ENCODE measurements at regions not wholly inside any gene's neighbourhood (a gene's known extent, or its start where the extent isn't known, plus 50 kb on each side); places are given as distances from the start of the nearest gene placed in this dataset.
A peak's percentile ranks its signal among the peaks of the same experiment; 100 is the strongest.

DNA sequence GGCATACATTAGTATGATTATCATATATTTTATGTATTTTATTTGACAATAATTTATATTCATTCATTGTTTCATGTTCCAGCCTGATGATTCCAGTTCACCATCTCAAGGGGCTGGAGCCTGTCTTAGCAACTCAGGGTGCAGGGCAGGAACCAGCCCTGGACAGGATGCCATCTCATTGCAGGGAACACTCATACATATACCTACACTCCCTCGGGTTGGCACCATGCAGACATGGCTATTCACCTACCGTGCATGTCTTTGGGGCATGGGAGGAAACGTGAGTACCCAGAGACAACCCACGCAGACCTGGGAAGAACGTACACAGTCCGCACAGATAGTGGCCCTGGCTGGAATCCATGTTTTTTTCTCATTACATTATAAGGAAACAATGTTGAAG is 151.0 kb upstream of the ZNF536 start:
- Histone ChIP-seq H3K36me3 (ENCODE audit: control insufficient read depth in 2 of 2, insufficient read depth in 2 of 2, low read length in 1 of 2) (no peaks in the 10 kb centered on the region), H3K9me3 (ENCODE audit: control insufficient read depth in 2 of 2, insufficient read depth in 1 of 2, low read length in 1 of 2) (no peaks in the 10 kb centered on the region), H3K27ac (ENCODE audit: low read depth in 1 of 2, low read length in 1 of 2) (no peak overlapping the region), H3K4me3 (ENCODE audit: low read length in 2 of 2) (no peak overlapping the region), H3K27me3 (ENCODE audit: control insufficient read depth in 2 of 2, insufficient read depth in 1 of 2, low read length in 1 of 2) (peaks cover 46 to 53% of the 10 kb centered on the region in 2 donors), H3K4me1 (ENCODE audit: control insufficient read depth in 2 of 2, insufficient read depth in 2 of 2, low read length in 2 of 2) (no peaks in the 10 kb centered on the region)
- no peak for DNase-seq (ENCODE audit: low read depth in 6 of 9, low spot score in 9 of 9)
- WGBS: 93% methylated on average over 6 of the region's 6 CpGs

DNA sequence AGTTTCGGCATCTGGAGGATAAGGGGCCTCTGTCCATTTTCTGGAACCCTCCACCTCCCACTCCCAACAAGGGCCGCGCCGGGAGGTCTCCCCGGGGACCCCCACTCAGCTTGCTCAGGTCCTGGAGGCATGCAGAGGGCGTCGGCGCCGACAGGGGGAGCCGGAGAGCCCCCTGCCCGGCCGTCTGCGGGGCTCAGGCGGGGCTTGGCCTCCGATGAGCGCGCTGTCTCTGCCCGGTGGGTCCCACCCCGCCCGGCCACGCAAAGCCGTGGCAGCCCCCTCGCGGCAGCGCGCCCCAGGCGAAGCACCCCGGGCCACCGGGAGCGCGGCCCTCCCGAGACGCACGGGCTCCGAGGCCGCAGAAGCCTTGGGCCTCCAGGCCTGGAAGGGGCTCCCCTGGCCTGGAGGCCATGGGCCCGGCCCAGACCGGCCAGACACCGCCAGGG is 149.7 kb upstream of the ZNF536 start:
- Histone ChIP-seq H3K27me3 (ENCODE audit: control insufficient read depth in 2 of 2, insufficient read depth in 1 of 2, low read length in 1 of 2) (peaks cover 57 to 66% of the 10 kb centered on the region in 2 donors), H3K4me3 (ENCODE audit: low read length in 2 of 2) (no peak overlapping the region), H3K9me3 (ENCODE audit: control insufficient read depth in 2 of 2, insufficient read depth in 1 of 2, low read length in 1 of 2) (no peaks in the 10 kb centered on the region), H3K27ac (ENCODE audit: low read depth in 1 of 2, low read length in 1 of 2) (no peak overlapping the region), H3K4me1 (ENCODE audit: control insufficient read depth in 2 of 2, insufficient read depth in 2 of 2, low read length in 2 of 2) (no peaks in the 10 kb centered on the region), H3K36me3 (ENCODE audit: control insufficient read depth in 2 of 2, insufficient read depth in 2 of 2, low read length in 1 of 2) (no peaks in the 10 kb centered on the region)
- WGBS: 3% methylated on average over 39 of the region's 39 CpGs
- DNase-seq (ENCODE audit: low read depth in 6 of 9, low spot score in 9 of 9): peak in 1 of 9 donors; percentile 12

DNA sequence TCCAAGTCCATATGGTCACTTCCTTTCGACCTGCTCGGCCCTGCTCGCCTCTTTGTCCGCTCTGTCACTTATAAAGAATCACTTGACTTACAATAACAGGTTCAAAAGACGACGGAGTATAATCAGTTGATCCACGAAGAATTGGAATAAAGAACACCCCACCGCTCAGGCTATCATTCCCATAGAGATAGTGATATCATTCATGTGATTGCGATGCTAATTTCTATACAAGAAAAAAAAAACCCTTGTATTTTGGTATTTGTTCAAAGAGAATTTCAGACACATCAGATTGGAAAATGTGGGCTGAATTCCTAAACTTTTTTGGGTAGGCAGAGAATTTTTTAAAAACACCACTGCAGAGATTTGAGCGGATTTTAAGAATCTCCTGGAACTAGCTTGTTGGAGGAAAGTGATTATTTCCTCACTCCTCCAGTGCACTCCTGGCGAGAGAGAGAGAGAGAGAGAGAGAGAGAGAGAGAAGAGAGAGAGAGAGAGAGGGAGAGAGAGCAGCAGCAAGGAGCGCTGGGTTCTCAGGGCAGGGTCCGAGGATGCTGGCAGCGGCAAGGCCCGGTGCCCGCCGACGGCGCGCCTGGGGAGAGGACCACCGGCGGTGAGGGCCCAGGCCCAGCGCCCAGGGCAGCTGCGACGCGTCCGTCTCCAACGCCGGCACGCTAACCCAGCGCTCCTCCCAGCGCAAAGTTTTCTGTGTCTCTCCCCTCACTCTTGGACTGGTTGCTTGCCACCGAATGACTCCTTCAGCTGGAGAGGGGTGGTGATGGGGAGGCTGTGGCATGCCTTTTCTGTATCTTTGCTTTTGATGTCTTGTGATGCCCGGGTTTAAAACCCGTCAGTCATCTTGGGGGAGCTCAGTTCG is 149.0 kb upstream of the ZNF536 start:
- H3K36me3 ChIP-seq (ENCODE audit: control insufficient read depth in 2 of 2, insufficient read depth in 2 of 2, low read length in 1 of 2): no peaks in the 10 kb centered on the region
- no peaks in the 10 kb centered on the region for H3K4me1 ChIP-seq (ENCODE audit: control insufficient read depth in 2 of 2, insufficient read depth in 2 of 2, low read length in 2 of 2)
- 11% methylated on average over 36 of the region's 36 CpGs for WGBS
- no peak for DNase-seq (ENCODE audit: low read depth in 6 of 9, low spot score in 9 of 9)
- peaks cover 65 to 71% of the 10 kb centered on the region in 2 donors for H3K27me3 ChIP-seq (ENCODE audit: control insufficient read depth in 2 of 2, insufficient read depth in 1 of 2, low read length in 1 of 2)
- no peak overlapping the region for H3K27ac ChIP-seq (ENCODE audit: low read depth in 1 of 2, low read length in 1 of 2)
- no peak overlapping the region for H3K4me3 ChIP-seq (ENCODE audit: low read length in 2 of 2)
- H3K9me3 ChIP-seq (ENCODE audit: control insufficient read depth in 2 of 2, insufficient read depth in 1 of 2, low read length in 1 of 2): no peaks in the 10 kb centered on the region

DNA sequence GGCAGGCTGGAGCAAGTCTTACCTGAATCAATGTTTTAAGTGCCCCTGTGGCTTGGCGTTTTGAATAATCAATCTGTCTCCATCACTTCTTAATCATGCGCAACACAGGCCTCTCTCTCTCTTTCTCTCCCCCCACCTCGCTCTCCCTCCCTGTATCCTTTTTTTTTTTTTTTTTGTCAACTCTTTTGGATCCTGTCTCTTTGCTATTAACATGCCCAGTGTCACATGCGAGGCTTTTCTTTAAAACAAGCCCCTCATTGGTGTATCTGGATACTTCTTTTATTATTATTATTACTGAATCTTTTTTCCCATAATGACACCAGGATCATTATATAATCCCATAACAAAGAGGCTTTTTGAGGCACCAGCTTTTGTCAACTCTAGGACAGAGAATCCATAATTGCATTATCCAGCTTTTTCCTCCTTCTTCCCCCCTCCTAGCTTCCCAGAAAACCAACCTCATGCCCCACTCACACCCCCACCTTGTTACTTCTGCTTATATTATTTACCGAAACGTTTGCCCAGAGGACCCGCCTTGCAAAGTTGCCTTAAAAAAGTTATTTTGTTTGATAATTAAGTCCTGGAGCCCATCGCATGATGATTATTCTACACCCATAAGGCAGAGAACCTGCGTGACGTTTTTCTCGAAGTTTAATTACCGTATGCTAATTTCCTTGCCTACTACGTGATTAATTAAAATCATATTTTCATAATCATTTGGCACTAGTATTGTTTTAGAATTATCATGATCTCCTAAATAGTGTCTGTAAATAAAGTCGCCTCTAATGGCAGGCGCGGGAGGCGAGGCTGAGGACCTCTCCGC is 148.1 kb upstream of the ZNF536 start:
- Histone ChIP-seq H3K9me3 (ENCODE audit: control insufficient read depth in 2 of 2, insufficient read depth in 1 of 2, low read length in 1 of 2) (no peaks in the 10 kb centered on the region), H3K27me3 (ENCODE audit: control insufficient read depth in 2 of 2, insufficient read depth in 1 of 2, low read length in 1 of 2) (peaks cover 74 to 79% of the 10 kb centered on the region in 2 donors), H3K27ac (ENCODE audit: low read depth in 1 of 2, low read length in 1 of 2) (no peak overlapping the region), H3K36me3 (ENCODE audit: control insufficient read depth in 2 of 2, insufficient read depth in 2 of 2, low read length in 1 of 2) (no peaks in the 10 kb centered on the region), H3K4me1 (ENCODE audit: control insufficient read depth in 2 of 2, insufficient read depth in 2 of 2, low read length in 2 of 2) (no peaks in the 10 kb centered on the region), H3K4me3 (ENCODE audit: low read length in 2 of 2) (no peak overlapping the region)
- DNase-seq (ENCODE audit: low read depth in 6 of 9, low spot score in 9 of 9): no peak
- 16% methylated on average over 18 of the region's 18 CpGs for WGBS

DNA sequence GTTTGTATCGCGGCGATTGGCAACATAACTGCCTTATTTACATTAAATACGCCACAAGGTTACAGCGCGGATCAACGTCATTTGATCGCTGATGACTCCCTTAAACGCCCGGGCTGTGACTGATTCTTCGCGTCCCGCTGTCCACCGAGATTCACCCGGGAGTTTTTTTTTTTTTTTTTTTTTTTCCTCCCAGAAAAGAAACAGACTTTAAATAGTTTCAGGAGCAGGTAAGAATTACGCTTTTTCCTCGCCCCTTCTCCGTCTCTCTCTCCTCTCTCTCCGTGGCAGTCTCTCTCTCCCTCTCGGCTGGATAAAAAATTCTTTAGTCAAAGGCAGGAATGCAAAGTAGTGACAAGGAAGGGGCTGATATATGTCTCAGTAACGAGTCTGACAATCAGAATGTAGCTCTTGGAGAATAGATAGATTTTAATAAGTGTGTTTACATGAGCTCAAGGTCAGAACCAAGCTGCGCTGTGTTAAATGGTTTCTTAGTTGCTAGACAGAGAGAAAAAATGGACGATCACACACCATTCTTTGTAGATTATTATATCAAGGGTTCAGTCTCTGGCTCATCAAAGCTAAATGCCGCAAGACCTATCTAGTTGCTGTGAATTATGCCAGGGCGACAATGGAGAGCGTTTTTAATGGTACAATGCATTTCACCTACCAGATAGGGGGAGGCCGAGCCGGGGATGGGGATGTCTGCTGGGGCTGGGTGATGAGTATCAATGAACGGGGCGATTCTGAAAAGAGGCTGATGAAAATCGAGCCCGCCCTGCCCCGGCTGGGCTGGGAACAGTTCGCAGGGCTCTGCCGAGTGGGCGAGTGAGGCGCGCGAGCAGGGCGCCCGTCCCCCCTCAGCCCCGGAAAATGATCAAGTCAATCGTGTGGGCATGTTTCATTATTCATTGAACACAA is 147.2 kb upstream of the ZNF536 start:
- no peaks in the 10 kb centered on the region for H3K9me3 ChIP-seq (ENCODE audit: control insufficient read depth in 2 of 2, insufficient read depth in 1 of 2, low read length in 1 of 2)
- H3K36me3 ChIP-seq (ENCODE audit: control insufficient read depth in 2 of 2, insufficient read depth in 2 of 2, low read length in 1 of 2): no peaks in the 10 kb centered on the region
- H3K27ac ChIP-seq (ENCODE audit: low read depth in 1 of 2, low read length in 1 of 2): no peak overlapping the region
- no peak for DNase-seq (ENCODE audit: low read depth in 6 of 9, low spot score in 9 of 9)
- 5% methylated on average over 43 of the region's 43 CpGs for WGBS
- H3K4me3 ChIP-seq (ENCODE audit: low read length in 2 of 2): no peak overlapping the region
- no peaks in the 10 kb centered on the region for H3K4me1 ChIP-seq (ENCODE audit: control insufficient read depth in 2 of 2, insufficient read depth in 2 of 2, low read length in 2 of 2)
- H3K27me3 ChIP-seq (ENCODE audit: control insufficient read depth in 2 of 2, insufficient read depth in 1 of 2, low read length in 1 of 2): peaks cover 82 to 86% of the 10 kb centered on the region in 2 donors

DNA sequence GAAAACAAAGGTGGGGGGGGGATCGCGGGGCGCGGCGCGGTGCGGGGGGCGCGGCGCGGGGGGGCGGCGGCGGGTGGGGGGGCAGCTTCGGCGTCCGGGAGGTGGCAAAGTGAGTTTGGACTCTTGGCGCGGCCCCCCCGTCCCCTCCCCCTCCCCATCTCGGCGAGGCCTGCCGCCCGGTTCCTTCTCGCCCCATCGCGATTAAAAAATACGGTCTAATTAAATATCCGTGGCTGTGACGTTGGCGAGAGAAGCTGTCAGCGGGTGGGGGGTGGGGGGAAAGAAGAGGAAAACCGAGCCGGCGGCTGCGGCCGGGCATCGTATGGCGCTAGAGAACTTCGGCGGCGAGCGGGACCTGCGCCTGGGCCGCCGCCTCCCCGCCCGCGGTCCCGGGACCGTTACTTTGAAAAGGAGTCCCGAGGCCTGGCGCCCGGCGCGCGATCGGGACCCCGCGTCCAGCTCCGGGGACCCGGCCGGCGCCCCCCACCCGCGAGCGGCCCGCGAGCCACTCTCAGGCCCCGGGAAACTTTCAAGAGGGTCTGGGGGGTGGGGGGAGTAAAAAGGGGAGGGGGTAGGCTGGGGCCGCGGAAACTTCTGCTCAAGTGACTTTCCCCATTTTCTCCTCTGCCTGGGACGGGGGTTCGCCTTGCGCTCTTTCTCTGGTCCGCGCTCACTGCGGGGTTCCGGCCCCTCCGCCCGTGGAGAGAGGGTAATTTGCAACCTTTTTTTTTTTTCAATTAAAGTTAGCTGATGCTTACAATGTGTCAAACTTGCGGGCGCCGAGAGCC is 146.3 kb upstream of the ZNF536 start:
- no peak for DNase-seq (ENCODE audit: low read depth in 6 of 9, low spot score in 9 of 9)
- 2% methylated on average over 84 of the region's 84 CpGs for WGBS
- peak overlapping the region in 1 of 2 donors; percentile 6 for H3K4me3 ChIP-seq (ENCODE audit: low read length in 2 of 2)
- no peaks in the 10 kb centered on the region for H3K9me3 ChIP-seq (ENCODE audit: control insufficient read depth in 2 of 2, insufficient read depth in 1 of 2, low read length in 1 of 2)
- peaks cover 85 to 93% of the 10 kb centered on the region in 2 donors for H3K27me3 ChIP-seq (ENCODE audit: control insufficient read depth in 2 of 2, insufficient read depth in 1 of 2, low read length in 1 of 2)
- H3K36me3 ChIP-seq (ENCODE audit: control insufficient read depth in 2 of 2, insufficient read depth in 2 of 2, low read length in 1 of 2): no peaks in the 10 kb centered on the region
- no peak overlapping the region for H3K27ac ChIP-seq (ENCODE audit: low read depth in 1 of 2, low read length in 1 of 2)
- H3K4me1 ChIP-seq (ENCODE audit: control insufficient read depth in 2 of 2, insufficient read depth in 2 of 2, low read length in 2 of 2): no peaks in the 10 kb centered on the region

DNA sequence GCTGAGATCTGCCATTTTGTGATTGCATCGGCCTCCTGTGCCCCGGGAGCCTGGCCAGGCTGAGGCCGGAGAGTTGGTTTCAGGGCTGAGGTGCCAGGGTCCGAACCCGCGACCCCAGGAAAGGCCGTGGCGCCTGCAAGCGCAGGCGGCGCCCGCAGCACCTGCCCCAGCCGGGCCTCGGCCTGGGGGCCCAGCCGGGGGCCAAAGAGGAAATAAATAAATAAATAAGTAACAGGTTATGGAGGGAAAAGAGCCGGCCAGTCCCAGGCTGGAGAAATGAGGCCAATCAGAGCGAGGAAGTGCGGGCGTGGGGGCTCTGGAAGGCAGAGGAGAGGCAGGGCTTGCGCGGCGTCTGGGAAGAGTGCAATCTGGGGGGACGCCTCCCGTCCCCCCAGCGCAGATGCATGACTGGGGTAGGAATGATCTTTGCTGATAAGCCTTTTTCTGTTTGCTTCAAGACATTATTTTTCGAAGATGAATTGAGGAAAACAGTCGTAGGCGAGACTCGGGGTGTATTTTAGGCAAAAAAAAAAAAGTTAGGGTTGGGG is 145.6 kb upstream of the ZNF536 start:
- Histone ChIP-seq H3K27me3 (ENCODE audit: control insufficient read depth in 2 of 2, insufficient read depth in 1 of 2, low read length in 1 of 2) (peaks cover 82 to 96% of the 10 kb centered on the region in 2 donors), H3K27ac (ENCODE audit: low read depth in 1 of 2, low read length in 1 of 2) (no peak overlapping the region)
- 5% methylated on average over 29 of the region's 29 CpGs for WGBS

More for the DNA sequence above, 145.6 kb upstream of the ZNF536 start:
- H3K4me1 ChIP-seq (ENCODE audit: control insufficient read depth in 2 of 2, insufficient read depth in 2 of 2, low read length in 2 of 2): no peaks in the 10 kb centered on the region
- no peaks in the 10 kb centered on the region for H3K36me3 ChIP-seq (ENCODE audit: control insufficient read depth in 2 of 2, insufficient read depth in 2 of 2, low read length in 1 of 2)
- H3K9me3 ChIP-seq (ENCODE audit: control insufficient read depth in 2 of 2, insufficient read depth in 1 of 2, low read length in 1 of 2): no peaks in the 10 kb centered on the region
- DNase-seq (ENCODE audit: low read depth in 6 of 9, low spot score in 9 of 9): no peak
- H3K4me3 ChIP-seq (ENCODE audit: low read length in 2 of 2): no peak overlapping the region

Data from thymus (tissue), 11 donors.